ENCODE measurements at regions not wholly inside any gene's neighbourhood (a gene's known extent, or its start where the extent isn't known, plus 50 kb on each side); places are given as distances from the start of the nearest gene placed in this dataset.

GRCh38 chr20:12956303-12956702, 52.5 kb upstream of the SPTLC3 start:
- H3K9me3 ChIP-seq (ENCODE audit: insufficient read depth in 2 of 2, low read depth in 1 of 2, low read length in 1 of 2) = no peaks in the 10 kb centered on the region
- H3K56ac ChIP-seq (replicated peaks; ENCODE audit: insufficient read length, low read depth, low read length) = no peak overlapping the region
- FAIRE-seq = no peak
- no peak overlapping the region for H3K14ac ChIP-seq (ENCODE audit: insufficient read length)
- H3K23ac ChIP-seq (ENCODE audit: insufficient read length) = no peak overlapping the region
- no peaks in the 10 kb centered on the region for H3K23me2 ChIP-seq (ENCODE audit: low read depth, low read length)
- no peak overlapping the region for H4K91ac ChIP-seq (replicated peaks; ENCODE audit: insufficient read length, low read length)
- no peak overlapping the region for H2BK5ac ChIP-seq (ENCODE audit: low read depth, low read length)
- no peaks in the 10 kb centered on the region for H3K27me3 ChIP-seq (replicated peaks in 1 of 4; ENCODE audit: control insufficient read depth in 3 of 4, extremely low read depth in 1 of 4, insufficient read depth in 3 of 4, low read length in 3 of 4)
- no peak for DNase-seq (ENCODE audit: low read depth in 1 of 2, low spot score in 2 of 2)
- H3K18ac ChIP-seq (ENCODE audit: extremely low read depth, low read length) = no peak overlapping the region
- no peaks in the 10 kb centered on the region for H3K36me3 ChIP-seq (ENCODE audit: control insufficient read depth in 2 of 4, insufficient read depth in 4 of 4, low read length in 3 of 4)
- no peak overlapping the region for H3K4ac ChIP-seq (replicated peaks; ENCODE audit: insufficient read length, low read depth, low read length)
- H2BK120ac ChIP-seq (replicated peaks; ENCODE audit: low read depth, low read length) = no peak overlapping the region
- no peak overlapping the region for H3K9ac ChIP-seq (replicated peaks in 1 of 4; ENCODE audit: extremely low read depth in 1 of 4, low read depth in 3 of 4, low read length in 3 of 4)
- H2AFZ ChIP-seq (ENCODE audit: low read length) = no peak overlapping the region
- no peak overlapping the region for H4K5ac ChIP-seq (ENCODE audit: insufficient read length, low read depth, low read length)
- no peak overlapping the region for H3K27ac ChIP-seq (ENCODE audit: low read depth, low read length)
- H2AK5ac ChIP-seq (ENCODE audit: low read depth, low read length) = no peak overlapping the region
- no peak overlapping the region for H2BK12ac ChIP-seq (ENCODE audit: low read depth, low read length)
- H3K4me2 ChIP-seq (ENCODE audit: insufficient read depth in 1 of 2, low read depth in 2 of 2, low read length in 2 of 2) = no peak overlapping the region
- no peaks in the 10 kb centered on the region for H3K4me1 ChIP-seq (replicated peaks in 1 of 4; ENCODE audit: control insufficient read depth in 3 of 4, insufficient read depth in 4 of 4, low read length in 3 of 4)
- TF ChIP-seq SIX5 (IDR thresholded peaks at IDR 0.05; ENCODE audit: low read depth, low read length) (no peak), SRF (IDR thresholded peaks at IDR 0.05; ENCODE audit: low read depth, low read length) (no peak), CHD2 (IDR thresholded peaks at IDR 0.05; ENCODE audit: low read length) (no peak)
- no peak overlapping the region for H3K4me3 ChIP-seq (ENCODE audit: extremely low read depth in 1 of 4, insufficient read depth in 2 of 4, low read depth in 3 of 4, low read length in 4 of 4)
- no peaks in the 10 kb centered on the region for H4K20me1 ChIP-seq (replicated peaks in 1 of 2; ENCODE audit: control insufficient read depth in 1 of 2, insufficient read depth in 2 of 2, low read length in 2 of 2)
- no peak overlapping the region for H2BK15ac ChIP-seq (ENCODE audit: low read length)
- ChIA-PET CTCF (ENCODE audit: partially characterized antibody) (no interaction called here), POLR2A (ENCODE audit: partially characterized antibody) (no interaction called here)
- no peak overlapping the region for H2BK20ac ChIP-seq (ENCODE audit: low read length)
- no peaks in the 10 kb centered on the region for H3K79me1 ChIP-seq (ENCODE audit: low read depth, low read length)
- H3K79me2 ChIP-seq (ENCODE audit: control insufficient read depth in 1 of 2, insufficient read depth in 2 of 2, low read length in 2 of 2) = no peaks in the 10 kb centered on the region
- H4K8ac ChIP-seq (ENCODE audit: extremely low read depth, insufficient read depth, low read length) = no peak overlapping the region

Data from H1 (cell line).